ENCODE measurements at regions not wholly inside any gene's neighbourhood (a gene's known extent, or its start where the extent isn't known, plus 50 kb on each side); places are given as distances from the start of the nearest gene placed in this dataset.

GRCh38 chr5:4905674-4906520, 234.2 kb upstream of the ADAMTS16 start:
- TF ChIP-seq, protein P1, sequence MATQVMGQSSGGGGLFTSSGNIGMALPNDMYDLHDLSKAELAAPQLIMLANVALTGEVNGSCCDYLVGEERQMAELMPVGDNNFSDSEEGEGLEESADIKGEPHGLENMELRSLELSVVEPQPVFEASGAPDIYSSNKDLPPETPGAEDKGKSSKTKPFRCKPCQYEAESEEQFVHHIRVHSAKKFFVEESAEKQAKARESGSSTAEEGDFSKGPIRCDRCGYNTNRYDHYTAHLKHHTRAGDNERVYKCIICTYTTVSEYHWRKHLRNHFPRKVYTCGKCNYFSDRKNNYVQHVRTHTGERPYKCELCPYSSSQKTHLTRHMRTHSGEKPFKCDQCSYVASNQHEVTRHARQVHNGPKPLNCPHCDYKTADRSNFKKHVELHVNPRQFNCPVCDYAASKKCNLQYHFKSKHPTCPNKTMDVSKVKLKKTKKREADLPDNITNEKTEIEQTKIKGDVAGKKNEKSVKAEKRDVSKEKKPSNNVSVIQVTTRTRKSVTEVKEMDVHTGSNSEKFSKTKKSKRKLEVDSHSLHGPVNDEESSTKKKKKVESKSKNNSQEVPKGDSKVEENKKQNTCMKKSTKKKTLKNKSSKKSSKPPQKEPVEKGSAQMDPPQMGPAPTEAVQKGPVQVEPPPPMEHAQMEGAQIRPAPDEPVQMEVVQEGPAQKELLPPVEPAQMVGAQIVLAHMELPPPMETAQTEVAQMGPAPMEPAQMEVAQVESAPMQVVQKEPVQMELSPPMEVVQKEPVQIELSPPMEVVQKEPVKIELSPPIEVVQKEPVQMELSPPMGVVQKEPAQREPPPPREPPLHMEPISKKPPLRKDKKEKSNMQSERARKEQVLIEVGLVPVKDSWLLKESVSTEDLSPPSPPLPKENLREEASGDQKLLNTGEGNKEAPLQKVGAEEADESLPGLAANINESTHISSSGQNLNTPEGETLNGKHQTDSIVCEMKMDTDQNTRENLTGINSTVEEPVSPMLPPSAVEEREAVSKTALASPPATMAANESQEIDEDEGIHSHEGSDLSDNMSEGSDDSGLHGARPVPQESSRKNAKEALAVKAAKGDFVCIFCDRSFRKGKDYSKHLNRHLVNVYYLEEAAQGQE (IDR thresholded peaks at IDR 0.05; ENCODE audit: insufficient read depth in 1 of 2, low read depth in 2 of 2, low read length in 2 of 2), result no peak
- TF ChIP-seq POLR2AphosphoS5 (IDR thresholded peaks at IDR 0.05; ENCODE audit: low read depth, low read length) (no peak), TAF1 (IDR thresholded peaks at IDR 0.05; ENCODE audit: borderline replicate concordance, insufficient read depth, low read length) (no peak), SIN3A (IDR thresholded peaks at IDR 0.05; ENCODE audit: borderline replicate concordance, insufficient read depth, low read length) (no peak), FOXP2 (optimal IDR thresholded peaks at IDR 0.05; ENCODE audit: borderline replicate concordance, extremely low read depth, extremely low read length, insufficient read depth) (no peak)

Data from PFSK-1 (cell line).